K562 (cell line): ENCODE measurements at regions not wholly inside any gene's neighbourhood (a gene's known extent, or its start where the extent isn't known, plus 50 kb on each side); places are given as distances from the start of the nearest gene placed in this dataset.

Experiments
- ATAC-seq: fragments of 200-7000 bp; cut with Tn5 transposase; 3 replicates; pipeline ENCODE4 v1.9.1; 2020; ENCODE audit warnings: moderate library complexity
- BruUV-seq: library from RNA; stranded (reverse); fragments of 400-500 nt; replicated peaks from 2 replicates; lab custom pipeline; 2021; lab: Mats Ljungman, UMichigan
- CTCF ChIA-PET: fragments of 300-600 bp; formaldehyde crosslinking; extraction: SDS; loops from one replicate; lab custom pipeline; 2021; ENCODE audit warnings: low intra/inter-chr PET ratio; lab: Yijun Ruan, JAX
- POLR2A ChIA-PET: fragments of 300-600, 350-650 bp; sonication (Branson Sonifier 250); formaldehyde crosslinking; extraction: SDS; loops from one replicate; lab custom pipeline; 2021; ENCODE audit warnings: antibody characterized with exemption, inconsistent platforms; lab: Yijun Ruan, JAX
- DNase-seq, 4 experiments: peaks; one replicate each; pipeline versions ENCODE4 v3.0.0 to v3.0.0-alpha.2; 2011 to 2018; ENCODE audit warnings: low spot score in 3 of 4, mixed read lengths in 3 of 4; ENCODE audit errors: extremely low read depth in 1 of 4
- FAIRE-seq: peaks from 2 replicates; lab custom pipeline; 2011; peaks lifted over from hg19 to GRCh38; lab: Jason Lieb, UNC
- H2AFZ ChIP-seq: 2 replicates; pipeline ENCODE4 v1.6.0; 2011; ENCODE audit warnings: low read depth, low read length, control low read depth, inconsistent platforms
- H3K27ac ChIP-seq: fragments of 200-600 bp; 3 replicates; pipeline ENCODE4 v1.8.0; 2011; ENCODE audit warnings: low read depth, mild to moderate bottlenecking, control low read depth, inconsistent platforms, low read length, moderate library complexity, mixed read lengths; ENCODE audit errors: extremely low read depth
- H3K27me3 ChIP-seq, 2 experiments: fragments of 300-600 bp in 1 of 2; 2 replicates in 1 of 2; 3 replicates in 1 of 2; pipeline versions ENCODE4 v1.6.0 to v1.8.0; 2011; ENCODE audit warnings: inconsistent platforms in 2 of 2, low read length in 2 of 2, mild to moderate bottlenecking in 1 of 2, mixed read lengths in 1 of 2, moderate library complexity in 1 of 2; ENCODE audit not compliant: control insufficient read depth in 2 of 2, insufficient read depth in 2 of 2
- H3K36me3 ChIP-seq: fragments of 300-600 bp; 3 replicates; pipeline ENCODE4 v1.8.0; 2011; ENCODE audit warnings: mild to moderate bottlenecking, low read length, inconsistent platforms; ENCODE audit not compliant: control insufficient read depth, insufficient read depth
- H3K4me1 ChIP-seq, 2 experiments: fragments of 200-600 bp in 1 of 2; replicated peaks in 1 of 2; 2 replicates in 1 of 2; 3 replicates in 1 of 2; pipeline versions ENCODE4 v1.5.1 to v1.8.0; 2011; ENCODE audit warnings: inconsistent platforms in 2 of 2, low read length in 2 of 2, mild to moderate bottlenecking in 1 of 2, mixed read lengths in 1 of 2, moderate library complexity in 1 of 2; ENCODE audit not compliant: control insufficient read depth in 2 of 2, insufficient read depth in 2 of 2
- H3K4me2 ChIP-seq: 2 replicates; pipeline ENCODE4 v1.6.1; 2011; ENCODE audit warnings: low read length, control low read depth, inconsistent platforms, mixed read lengths; ENCODE audit not compliant: insufficient read depth
- H3K4me3 ChIP-seq: fragments of 200-600 bp; sonication (generic), shearing (Covaris generic); 2 replicates; pipeline ENCODE4 v1.5.1; 2016; ENCODE audit warnings: control low read depth, inconsistent platforms
- H3K79me2 ChIP-seq: fragments of 200-600 bp; 3 replicates; pipeline ENCODE4 v1.8.0; 2011; ENCODE audit warnings: low read length, inconsistent platforms; ENCODE audit not compliant: control insufficient read depth, insufficient read depth
- H3K9ac ChIP-seq, 2 experiments: 2 replicates each; pipeline versions ENCODE4 v1.6.0 to v1.6.1; 2011; ENCODE audit warnings: low read depth in 2 of 2, low read length in 2 of 2, control low read depth in 1 of 2, inconsistent platforms in 1 of 2, mild to moderate bottlenecking in 1 of 2, mixed read lengths in 1 of 2; ENCODE audit not compliant: insufficient read depth in 1 of 2
- H3K9me1 ChIP-seq: one replicate; pipeline ENCODE4 v1.6.0; 2011; ENCODE audit warnings: inconsistent platforms, mild to moderate bottlenecking, low read length, moderate library complexity; ENCODE audit not compliant: control insufficient read depth, insufficient read depth
- H3K9me3 ChIP-seq: replicated peaks from 2 replicates; pipeline ENCODE4 v1.5.1; 2011; ENCODE audit warnings: low read depth, low read length, inconsistent platforms; ENCODE audit not compliant: control insufficient read depth, insufficient read depth
- H4K20me1 ChIP-seq: replicated peaks from 2 replicates; pipeline ENCODE4 v1.6.1; 2011; ENCODE audit warnings: low read length, inconsistent platforms, mixed read lengths; ENCODE audit not compliant: control insufficient read depth, insufficient read depth
- ASH1L ChIP-seq: fragments of 450-650 bp; IDR thresholded peaks from 2 replicates; pipeline ENCODE4 v1.6.1; 2018; ENCODE audit warnings: borderline replicate concordance, mild to moderate bottlenecking, low read depth; ENCODE audit not compliant: partially characterized antibody
- CC2D1A ChIP-seq: fragments of 450-650 bp; IDR thresholded peaks from 2 replicates; pipeline ENCODE4 v1.6.1; 2017; ENCODE audit warnings: mild to moderate bottlenecking
- CHAMP1 ChIP-seq: fragments of 450-650 bp; IDR thresholded peaks from 2 replicates; pipeline ENCODE4 v1.6.1; 2016; ENCODE audit warnings: mild to moderate bottlenecking
- CREB3 ChIP-seq: fragments of 450-650 bp; conservative IDR thresholded peaks from 2 replicates; pipeline ENCODE4 v1.6.1; 2016; ENCODE audit warnings: missing genetic modification characterization, low read depth, mild to moderate bottlenecking, missing compliant biosample characterization, moderate library complexity
- DPF2 ChIP-seq: fragments of 450-650 bp; IDR thresholded peaks from 2 replicates; pipeline ENCODE4 v1.6.1; 2016
- ELF2 ChIP-seq: fragments of 250-450 bp; sonication (Bioruptor Pico); IDR thresholded peaks from 2 replicates; pipeline ENCODE4 v1.5.0; 2021; ENCODE audit warnings: mild to moderate bottlenecking
- HDAC1 ChIP-seq, 2 experiments: fragments of 450-650 bp; IDR thresholded peaks; 2 replicates each; pipeline ENCODE4 v1.6.1; 2016 to 2017; ENCODE audit warnings: inconsistent platforms in 1 of 2, mild to moderate bottlenecking in 1 of 2, moderate library complexity in 1 of 2
- HDAC6 ChIP-seq: IDR thresholded peaks from 2 replicates; pipeline ENCODE4 v1.6.1; 2012; ENCODE audit warnings: low read depth, mild to moderate bottlenecking, control low read depth, inconsistent platforms, low read length, moderate library complexity
- HES1 ChIP-seq: fragments of 450-650 bp; IDR thresholded peaks from 2 replicates; pipeline ENCODE4 v1.6.1; 2016; ENCODE audit warnings: low read depth, mild to moderate bottlenecking, moderate library complexity
- MITF ChIP-seq: IDR thresholded peaks from 2 replicates; pipeline ENCODE4 v1.6.1; 2014; ENCODE audit warnings: antibody characterized with exemption
- NR4A1 ChIP-seq, 2 experiments: fragments of 250-450 bp in 1 of 2; fragments of 450-650 bp in 1 of 2; sonication (Bioruptor Pico) in 1 of 2; IDR thresholded peaks; 2 replicates each; pipeline versions ENCODE4 v1.4.0 to v1.6.1; 2016 to 2020; ENCODE audit warnings: mild to moderate bottlenecking in 2 of 2, missing compliant biosample characterization in 1 of 2, missing genetic modification characterization in 1 of 2, moderate library complexity in 1 of 2
- POLR3A ChIP-seq: IDR thresholded peaks from 2 replicates; pipeline ENCODE4 v1.6.1; 2011; ENCODE audit warnings: borderline replicate concordance, mild to moderate bottlenecking, moderate library complexity; ENCODE audit not compliant: insufficient read length, insufficient read depth; ENCODE audit errors: extremely low read depth
- RBM34 ChIP-seq: fragments of 200-400 bp; formaldehyde crosslinking; IDR thresholded peaks from 2 replicates; pipeline ENCODE4 v1.6.1; 2018; ENCODE audit warnings: low read length, borderline replicate concordance; ENCODE audit not compliant: insufficient read depth
- TCF15 ChIP-seq: fragments of 250-450 bp; sonication (Bioruptor Pico); IDR thresholded peaks from 2 replicates; pipeline ENCODE4 v1.8.0; 2022; ENCODE audit warnings: moderate library complexity, mild to moderate bottlenecking, inconsistent platforms
- ZEB2 ChIP-seq: fragments of 450-650 bp; IDR thresholded peaks from 2 replicates; pipeline ENCODE4 v1.6.1; 2016
- WGBS: fragments of 100-300 bp; shearing (Covaris generic); methylation state at CpG from one replicate; pipeline ENCODE4 v1.1.6; 2016; ENCODE audit warnings: low coverage, mixed read lengths; ENCODE audit not compliant: insufficient coverage; ENCODE audit errors: missing lambda C conversion rate; 5-methylcytosine and 5-hydroxymethylcytosine counted together
- in situ Hi-C: fragments of 300-500 bp; cut with MboI; formaldehyde crosslinking; loops from 4 replicates; pipeline ENCODE4 v1.15.0; 2018; ENCODE audit warnings: inconsistent platforms, mixed read lengths
- intact Hi-C: fragments of 100-400 bp; cut with micrococcal nuclease; formaldehyde crosslinking; loops from 2 replicates; pipeline ENCODE4 v1.14.2; 2022

GRCh38 chr5:143955141-143955540 is 143.2 kb downstream of the HMHB1 start:
- intact Hi-C loops (no loop called here), in situ Hi-C loops (no loop called here)
- Histone ChIP-seq H3K36me3 (no peaks in the 10 kb centered on the region), H3K9ac (no peak overlapping the region), H2AFZ (no peak overlapping the region), H3K4me3 (no peak overlapping the region), H3K9me3 (no peaks in the 10 kb centered on the region), H3K27me3 (no peaks in the 10 kb centered on the region), H3K79me2 (no peaks in the 10 kb centered on the region), H4K20me1 (no peaks in the 10 kb centered on the region), H3K27ac (no peak overlapping the region), H3K9me1 (no peaks in the 10 kb centered on the region), H3K4me1 (no peaks in the 10 kb centered on the region), H3K4me2 (no peak overlapping the region)
- ATAC-seq (no peak), FAIRE-seq (no peak), DNase-seq (no peak)
- ChIA-PET POLR2A (no interaction called here), CTCF (no interaction called here)
- no TSS peak for BruUV-seq
- 0% methylated on average over 2 of the region's 2 CpGs for WGBS
- TF ChIP-seq CC2D1A (no peak), CREB3 (tag) (no peak), TCF15 (CRISPR knock-in tag) (no peak), ZEB2 (no peak), RBM34 (no peak), HDAC1 (IDR thresholded peaks at IDR 0.05) (no peak), ELF2 (CRISPR knock-in tag) (no peak), HDAC6 (no peak), ASH1L (no peak), POLR3A (no peak), HES1 (no peak), NR4A1 (CRISPR knock-in tag; IDR thresholded peaks at IDR 0.05) (no peak), NR4A1 (tag; IDR thresholded peaks at IDR 0.05) (no peak), DPF2 (no peak), MITF (no peak), CHAMP1 (no peak)
